GM19023 (cell line): ENCODE measurements at regions not wholly inside any gene's neighbourhood (a gene's known extent, or its start where the extent isn't known, plus 50 kb on each side); places are given as distances from the start of the nearest gene placed in this dataset.

ENCODE experiments used
- ATAC-seq: cut with Tn5 transposase; IDR thresholded peaks from one replicate; pipeline ENCODE4 v1.9.1; 2021; ENCODE audit warnings: mild to moderate bottlenecking, moderate library complexity; ENCODE audit not compliant: unreplicated experiment

DNA sequence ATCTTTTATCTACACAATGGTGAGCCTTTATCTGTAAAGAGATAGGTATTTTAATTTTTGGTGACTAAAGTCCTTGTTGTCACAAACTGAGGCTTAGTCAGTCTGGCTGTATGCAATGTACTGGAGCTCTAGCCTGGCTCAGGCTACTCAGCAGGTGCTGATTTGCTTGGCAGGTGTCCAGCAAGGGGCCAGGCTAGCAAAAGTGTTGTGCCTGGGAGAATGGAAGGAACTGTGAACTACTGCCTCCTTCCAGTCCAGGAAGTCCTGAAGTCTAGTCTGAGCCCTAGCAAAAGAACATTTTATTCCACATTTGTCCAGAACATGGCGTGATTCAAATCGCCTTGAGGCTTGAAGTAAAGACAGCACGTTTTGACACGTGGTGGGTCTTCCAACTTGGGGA lies 260.5 kb downstream of the CCDC85A start:
- ATAC-seq = no peak

DNA sequence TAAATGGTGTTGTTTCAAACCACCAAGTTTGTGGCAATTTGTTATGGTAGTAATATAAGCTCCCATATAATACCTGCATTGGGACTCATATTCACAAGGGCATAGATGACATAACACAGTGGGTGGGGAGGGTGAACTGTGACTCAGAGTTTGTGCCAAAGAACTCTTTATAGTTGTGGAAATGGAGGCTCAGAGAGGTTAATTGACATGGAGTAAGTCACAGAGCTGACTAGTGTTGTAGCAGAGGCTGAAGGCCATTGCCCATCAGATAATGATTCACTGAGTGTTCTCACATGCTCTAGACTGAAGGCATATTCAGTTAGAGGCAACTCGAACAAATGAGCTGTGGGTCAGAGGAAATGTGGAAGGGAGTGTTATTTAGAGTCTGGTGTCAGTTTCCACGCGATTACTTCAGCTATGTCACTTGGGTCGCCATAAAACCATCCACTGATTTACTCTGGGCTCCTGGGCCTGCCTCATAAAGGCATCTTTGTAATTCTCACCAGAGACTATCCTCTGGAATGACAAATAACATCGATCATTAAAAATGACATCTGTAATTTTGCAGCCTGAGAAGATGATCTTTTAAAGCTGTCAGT lies 264.7 kb downstream of the CCDC85A start:
- no peak for ATAC-seq

DNA sequence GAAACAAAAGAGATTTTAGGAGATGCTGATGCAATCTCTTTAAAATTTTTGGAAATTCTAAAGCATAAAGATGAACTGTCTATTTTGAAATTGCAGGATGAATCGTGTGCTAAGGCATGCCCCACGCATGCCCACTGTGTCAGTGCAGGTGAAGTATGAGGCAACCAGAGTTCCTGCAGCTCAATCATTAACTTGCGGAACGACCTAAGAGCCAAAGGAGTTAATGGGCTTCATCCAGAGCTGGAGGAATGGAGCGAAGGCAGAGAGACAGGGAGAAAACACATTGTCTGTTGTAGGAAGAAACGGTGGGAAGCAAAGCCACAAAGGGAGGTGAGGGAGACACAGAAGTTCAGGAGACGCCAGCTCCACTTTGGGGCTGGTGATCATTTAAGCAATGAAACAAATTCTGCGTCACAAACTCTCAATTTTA lies 265.2 kb downstream of the CCDC85A start:
- ATAC-seq = no peak

DNA sequence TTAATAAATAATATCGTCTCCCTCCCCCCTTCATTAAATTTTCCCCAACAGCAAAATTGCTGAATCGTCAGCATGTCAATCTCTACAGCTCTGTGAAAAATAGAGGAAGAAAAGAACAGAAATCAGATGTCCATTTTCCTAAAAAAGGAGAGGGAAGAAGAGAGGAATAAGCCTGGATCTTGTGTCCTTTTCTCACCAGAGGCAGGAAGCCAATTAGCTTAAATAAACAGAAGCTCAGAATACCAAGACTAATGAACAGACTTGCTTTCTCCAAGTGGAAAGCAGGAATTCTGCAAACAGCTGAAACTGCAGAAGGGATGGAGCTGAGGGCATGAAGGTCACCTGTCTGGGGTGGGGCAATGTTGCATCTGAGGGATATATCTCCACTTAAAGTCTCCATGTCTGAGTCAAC lies 265.7 kb downstream of the CCDC85A start:
- no peak for ATAC-seq

DNA sequence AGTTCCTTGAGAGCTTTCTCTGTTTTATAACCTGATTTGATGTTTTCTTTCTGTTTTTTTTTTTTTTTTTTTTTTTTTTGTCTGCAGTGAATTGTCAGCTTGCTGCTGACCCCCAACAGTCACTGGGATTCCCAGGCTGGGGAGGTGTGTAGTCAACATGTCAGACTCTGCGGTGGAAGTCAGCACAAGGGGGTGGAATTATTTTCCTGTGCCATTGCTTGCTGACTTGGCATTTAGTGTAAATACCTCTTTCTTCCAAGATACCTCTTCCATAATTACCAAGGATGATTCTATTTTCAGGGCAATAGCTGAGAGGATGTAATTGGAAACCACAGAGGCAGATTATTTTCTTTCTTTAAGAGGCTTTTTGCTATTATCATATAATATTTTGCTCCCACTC lies 266.3 kb downstream of the CCDC85A start:
- no peak for ATAC-seq

DNA sequence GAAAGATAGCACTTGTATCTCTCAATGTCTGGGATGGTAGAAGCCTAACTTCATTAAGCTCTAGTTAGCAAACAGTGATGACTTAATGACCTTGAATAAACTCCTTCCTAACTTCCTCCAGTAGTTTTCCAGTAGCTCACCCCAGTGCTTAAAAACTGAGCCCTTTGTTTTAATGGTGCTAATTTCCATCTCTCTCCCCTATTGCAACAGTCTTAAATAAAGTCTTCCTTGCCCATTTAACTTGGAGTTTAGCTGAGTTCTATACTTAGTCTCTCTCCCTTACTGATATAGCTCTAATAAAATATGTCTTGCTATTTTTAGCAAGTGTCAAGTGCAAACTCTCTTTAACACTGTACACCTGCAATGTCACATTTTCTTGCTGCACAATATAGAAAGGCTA lies 267.0 kb downstream of the CCDC85A start:
- ATAC-seq = no peak

DNA sequence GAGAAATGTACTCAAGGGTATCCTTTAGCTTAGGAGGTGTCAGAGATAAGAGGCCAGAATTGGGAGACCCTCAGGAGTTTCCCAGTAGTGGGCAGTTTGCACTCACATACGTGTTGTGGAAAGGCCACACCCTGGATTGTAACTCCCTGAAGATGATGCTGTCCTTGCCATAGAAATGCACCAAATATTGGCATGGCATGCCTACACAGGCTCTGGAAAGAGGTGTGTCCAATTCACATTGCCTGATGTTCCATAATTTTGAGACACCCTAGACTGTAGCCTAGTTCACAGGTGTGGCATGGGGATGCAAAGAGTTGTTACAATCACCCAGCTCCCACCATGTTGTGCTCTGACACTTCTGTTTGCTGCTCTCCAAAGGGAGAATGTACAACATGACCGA lies 271.9 kb downstream of the CCDC85A start:
- ATAC-seq = no peak

DNA sequence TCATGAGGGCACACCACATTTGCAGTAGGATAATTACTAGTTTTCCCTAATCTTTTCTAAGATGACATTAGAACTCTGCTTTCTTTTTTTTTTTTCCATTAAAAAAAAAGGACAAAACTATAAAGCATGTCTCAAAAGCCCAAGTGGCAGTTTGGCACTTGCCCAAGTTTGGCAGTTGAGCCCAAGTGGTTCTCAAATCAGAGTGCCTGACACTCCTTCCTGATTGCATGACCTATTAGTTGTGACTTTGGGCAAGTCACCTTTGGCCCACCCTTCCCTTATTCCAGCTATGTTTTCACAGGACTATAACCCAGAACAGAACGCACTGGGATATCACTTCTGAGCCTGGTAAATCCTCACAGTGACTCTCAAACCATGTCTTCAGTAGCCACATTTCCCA lies 273.0 kb downstream of the CCDC85A start:
- ATAC-seq = no peak

DNA sequence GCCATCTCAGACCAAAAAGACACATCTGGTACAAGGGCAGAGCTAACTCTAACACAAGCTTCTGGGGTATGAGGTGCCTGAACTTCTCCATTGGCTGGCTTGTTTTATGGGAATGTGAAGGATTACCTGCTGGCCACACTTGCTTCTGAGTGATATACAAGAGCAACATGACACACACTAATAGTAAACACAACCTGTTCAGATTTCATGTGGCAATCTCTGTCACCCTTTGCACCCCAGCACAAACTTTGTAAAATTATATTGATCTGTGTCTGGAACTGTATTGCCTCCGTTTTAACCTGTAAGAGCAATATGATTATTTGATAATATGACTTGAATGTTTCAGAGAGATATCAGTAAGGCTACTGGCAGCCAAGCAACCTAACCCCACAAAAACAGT lies 276.7 kb downstream of the CCDC85A start:
- no peak for ATAC-seq

DNA sequence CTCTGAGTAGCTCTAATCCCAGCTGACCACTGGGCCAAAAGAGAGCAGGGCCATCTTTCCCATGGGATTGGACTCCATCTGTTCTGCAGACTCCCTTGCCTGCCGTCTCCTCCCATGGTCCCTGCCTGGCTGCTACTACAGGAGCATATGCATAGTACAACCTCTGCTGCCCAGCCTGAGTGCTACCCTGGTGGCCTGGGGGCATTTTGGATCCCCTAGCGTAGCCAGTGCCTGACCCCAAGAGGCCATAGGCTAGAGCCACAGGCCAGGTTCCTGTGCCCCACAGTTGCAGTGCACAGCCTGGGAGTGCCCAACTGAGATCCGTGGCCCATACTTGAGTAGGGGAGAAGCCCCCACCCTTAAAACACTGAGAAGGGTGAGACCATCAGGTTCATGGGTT lies 280.3 kb downstream of the CCDC85A start:
- no peak for ATAC-seq

DNA sequence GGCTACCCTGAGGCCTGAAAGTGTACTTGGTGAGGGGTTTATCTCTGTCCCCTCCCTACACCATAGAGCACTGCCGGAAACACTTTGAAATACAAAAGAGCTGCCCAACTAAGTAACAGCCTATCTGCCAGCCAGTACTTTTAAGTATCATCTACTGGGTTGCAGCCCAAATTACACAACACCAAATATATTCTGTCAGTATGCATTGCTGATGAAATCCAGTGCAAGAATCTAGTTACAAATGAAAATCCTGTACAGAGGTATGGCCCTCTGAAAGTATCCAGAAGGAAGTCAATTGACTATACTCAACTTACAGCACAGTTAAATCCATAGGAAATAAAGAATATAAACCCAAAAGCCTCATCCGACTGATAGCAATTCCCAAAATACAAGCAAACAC lies 280.8 kb downstream of the CCDC85A start:
- no peak for ATAC-seq

DNA sequence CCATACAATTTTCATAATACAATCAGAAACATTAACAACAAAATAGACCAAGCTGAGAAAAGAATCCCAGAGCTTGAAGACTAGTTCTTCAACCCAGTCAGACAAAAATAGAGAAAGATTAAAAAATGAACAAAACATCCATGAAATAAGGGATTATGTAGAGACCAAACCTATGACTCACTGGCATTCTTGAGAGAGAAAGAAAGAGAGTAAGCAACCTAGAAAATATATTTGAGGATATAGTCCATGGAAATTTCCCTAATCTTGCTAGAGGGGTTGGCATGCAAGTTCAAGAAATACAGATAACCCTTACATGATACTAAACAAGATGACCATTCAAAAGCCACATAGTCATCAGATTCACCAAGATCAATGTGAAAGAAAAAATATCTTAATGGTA lies 281.7 kb downstream of the CCDC85A start:
- no peak for ATAC-seq

DNA sequence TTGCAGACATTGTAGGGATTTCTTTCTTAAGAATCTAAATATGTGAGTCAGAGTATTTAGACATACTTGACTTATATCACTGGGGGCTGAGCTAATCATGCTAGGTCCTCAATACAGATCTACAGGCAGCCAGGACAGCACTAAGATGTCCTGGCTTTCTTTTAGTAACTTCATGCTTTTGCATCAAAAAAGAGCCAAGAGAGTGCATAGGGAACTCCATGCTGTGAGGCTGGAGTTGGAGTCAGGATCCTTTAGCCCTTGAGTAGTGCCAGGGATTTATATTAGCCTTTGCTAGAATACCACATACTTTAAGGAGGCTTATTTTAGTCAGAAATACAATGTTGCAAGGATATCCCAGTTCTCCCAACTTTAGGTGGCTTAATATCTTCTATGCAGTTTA lies 289.7 kb downstream of the CCDC85A start:
- no peak for ATAC-seq

DNA sequence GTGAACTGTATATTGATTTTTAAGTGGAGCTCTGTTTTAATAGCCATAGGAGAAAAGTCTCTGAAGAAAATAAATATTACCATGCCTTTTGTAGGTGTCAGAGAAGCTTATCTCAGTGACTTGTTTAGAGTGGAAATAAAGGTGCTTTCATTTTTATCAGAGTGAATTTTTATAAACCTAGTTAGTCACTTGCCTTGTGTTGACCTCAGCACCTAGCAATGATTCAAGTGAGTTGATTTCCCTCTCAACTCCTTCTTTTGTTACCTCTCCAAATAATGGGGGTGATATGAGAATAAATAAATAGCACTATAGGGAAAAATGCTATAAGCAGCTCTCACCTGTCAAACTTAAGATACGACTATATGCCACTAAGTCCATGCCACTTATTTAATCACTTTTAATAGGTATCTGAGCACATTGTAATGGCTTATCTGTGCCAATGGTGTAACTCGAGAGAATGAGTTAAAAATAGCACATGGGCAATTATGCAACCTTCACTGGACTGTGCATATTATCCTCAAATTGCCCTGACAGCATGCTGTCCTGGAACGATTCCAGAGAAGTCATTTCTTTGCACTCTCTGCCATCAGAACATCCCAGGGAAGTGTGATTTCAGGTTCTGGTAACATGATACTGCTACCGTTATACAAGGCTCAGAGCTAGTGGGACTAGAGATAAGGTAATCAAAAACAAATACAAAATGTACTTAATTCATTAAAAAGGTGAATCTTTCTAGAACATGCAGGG lies 290.8 kb downstream of the CCDC85A start:
- ATAC-seq = no peak

DNA sequence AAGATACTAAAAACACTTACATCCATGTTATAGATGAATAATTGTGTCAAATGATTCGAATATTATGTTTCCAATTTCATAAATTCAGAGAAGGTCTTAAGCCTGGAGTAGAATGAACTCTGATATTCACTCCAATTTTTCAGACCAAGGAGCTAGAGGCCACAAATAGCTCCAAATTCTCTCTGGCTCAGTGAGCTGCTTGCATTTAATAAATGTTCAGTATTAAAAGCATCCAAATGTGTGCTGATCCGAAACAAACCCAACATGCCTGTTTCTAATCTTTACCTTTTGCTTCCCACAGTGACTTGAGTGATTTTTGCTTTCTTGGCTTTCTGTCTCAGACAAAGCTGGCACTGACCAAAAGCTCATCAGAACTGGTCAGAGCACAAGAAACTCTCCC lies 291.4 kb downstream of the CCDC85A start:
- ATAC-seq = no peak

DNA sequence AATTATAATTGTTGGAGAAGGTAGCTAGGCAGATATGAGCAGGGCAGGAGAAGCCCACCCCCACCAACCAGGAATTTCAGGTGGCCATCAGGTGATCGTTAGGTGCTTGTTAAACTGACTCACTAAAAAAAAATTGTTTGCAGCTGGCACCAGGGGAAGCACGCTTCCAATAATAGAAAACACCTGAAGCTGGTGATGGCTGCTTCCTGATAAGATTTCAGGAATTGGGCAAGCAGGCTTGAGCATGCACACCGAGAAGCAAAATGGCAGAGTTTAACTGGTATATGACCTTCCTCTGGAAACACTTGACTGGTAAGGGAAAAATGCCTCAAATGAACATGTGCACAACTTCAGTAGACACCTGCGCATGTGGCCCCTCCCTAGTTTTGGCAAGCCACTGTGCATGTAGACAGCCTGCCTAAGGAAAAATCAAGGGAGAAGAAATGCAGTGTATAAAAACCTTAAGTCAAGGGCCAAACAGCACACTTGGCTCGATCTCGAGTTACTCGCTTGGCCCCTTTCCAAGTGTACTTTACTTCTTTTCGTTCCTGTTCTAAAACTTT lies 292.8 kb downstream of the CCDC85A start:
- ATAC-seq = no peak

DNA sequence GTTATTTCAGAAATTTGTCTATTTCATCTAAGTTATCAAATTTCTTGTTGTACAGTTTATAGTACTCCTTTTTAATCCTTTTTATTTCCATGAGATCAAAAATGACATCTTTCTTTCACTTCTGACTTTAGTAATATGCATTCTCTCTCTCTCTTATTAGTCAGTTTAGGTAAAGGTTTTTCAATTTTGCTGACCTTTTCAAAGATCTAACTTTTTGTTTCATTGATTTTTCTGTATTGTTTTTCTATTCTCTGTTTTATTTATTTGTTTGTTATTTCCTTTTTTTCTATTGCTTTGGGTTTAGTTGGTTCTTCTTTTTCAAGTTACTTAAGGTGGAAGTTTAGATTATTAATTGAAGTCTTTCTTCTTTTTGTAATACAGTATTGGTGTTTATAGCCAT lies 294.2 kb downstream of the CCDC85A start:
- no peak for ATAC-seq

DNA sequence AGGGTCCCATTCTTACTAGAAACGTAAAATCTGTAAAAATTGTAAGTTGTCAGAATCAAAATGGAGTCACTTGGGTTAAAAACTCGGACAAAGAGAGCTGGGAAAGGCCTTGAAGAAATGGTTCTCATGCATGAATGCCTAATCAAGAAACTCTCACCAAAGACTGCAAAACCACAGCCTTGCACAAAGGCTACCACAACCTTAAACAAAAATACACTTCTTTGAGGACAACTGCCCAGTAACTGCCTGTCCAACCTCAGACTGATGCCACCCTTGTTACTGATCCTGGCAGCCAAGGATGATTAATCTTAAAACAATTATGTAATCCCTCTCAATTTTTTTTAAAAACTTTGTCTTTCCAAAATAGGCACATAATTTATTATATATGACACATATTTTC lies 299.3 kb downstream of the CCDC85A start:
- ATAC-seq = no peak

DNA sequence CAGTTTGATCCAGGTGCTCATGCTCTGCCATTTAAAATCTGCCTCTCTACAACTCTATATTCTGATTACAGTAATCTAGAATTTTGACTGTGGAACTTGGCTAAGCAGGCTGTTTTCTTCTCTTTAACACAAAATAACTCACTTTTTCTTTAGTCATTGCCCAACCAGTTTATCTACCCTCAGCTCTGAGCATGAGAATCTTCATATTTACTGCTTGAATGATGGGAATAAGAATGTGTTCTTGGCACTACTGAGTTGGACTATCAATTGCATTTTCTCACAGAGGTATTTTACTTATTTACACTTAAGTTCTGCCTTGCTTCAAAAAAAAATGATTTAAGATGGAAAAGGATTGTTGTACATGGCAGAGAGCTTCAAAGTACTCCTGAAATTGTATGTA lies 301.1 kb downstream of the CCDC85A start:
- no peak for ATAC-seq

DNA sequence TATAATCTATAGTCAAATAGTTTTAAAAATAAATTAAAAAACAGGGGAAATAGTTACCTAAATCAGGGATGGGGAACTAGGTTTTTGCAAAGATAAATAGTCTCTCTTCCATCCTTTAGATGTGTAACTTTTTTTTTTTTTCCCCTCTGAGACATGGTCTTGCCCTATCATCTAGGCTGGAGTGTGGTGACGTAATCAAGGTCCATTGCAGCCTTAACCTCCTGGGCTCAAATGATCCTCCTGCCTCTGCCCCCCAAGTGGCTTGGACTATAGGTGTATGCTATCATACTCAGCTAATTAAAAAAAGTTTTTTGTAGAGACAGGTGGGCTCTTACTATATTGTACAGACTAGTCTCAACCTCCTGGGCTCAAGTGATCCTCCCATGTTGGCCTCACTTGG lies 316.5 kb downstream of the CCDC85A start:
- no peak for ATAC-seq

DNA sequence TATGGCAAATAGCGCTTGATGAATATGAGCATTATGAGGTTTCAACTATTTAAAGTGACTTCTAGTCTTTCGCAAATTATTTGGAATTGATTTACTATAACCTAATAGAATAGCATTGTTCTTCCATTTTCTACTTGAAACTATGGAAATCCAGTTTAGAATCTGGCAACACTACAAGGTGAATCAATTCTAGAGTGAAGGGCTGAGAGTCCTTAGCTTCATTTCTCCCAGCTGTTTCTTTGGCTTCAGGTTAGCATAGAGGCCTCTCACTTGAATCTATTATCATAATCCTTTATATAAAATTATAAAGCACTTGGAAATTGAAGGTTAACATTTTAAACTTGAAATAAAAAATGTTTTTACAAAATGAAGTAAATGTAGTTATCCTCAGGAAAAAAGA lies 318.8 kb downstream of the CCDC85A start:
- ATAC-seq = no peak

DNA sequence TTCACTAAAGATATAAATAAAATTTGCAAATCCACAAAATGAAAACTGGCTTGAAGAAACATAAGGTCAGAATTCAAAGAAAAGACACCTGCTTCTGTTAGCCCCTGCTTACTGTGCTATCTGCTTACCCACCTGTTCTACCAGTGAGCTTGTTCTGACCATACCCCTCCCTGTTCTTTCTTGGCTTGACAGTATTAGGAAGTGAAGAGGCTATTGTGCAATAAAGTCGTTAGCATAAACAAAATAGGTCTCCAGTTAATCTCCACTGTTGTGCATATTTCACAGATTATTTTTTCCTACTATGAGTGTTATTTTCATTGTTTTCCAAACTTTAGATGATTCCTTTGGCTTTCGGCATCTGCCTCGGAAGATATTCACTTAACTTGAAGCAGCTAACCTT lies 322.1 kb downstream of the CCDC85A start:
- no peak for ATAC-seq

DNA sequence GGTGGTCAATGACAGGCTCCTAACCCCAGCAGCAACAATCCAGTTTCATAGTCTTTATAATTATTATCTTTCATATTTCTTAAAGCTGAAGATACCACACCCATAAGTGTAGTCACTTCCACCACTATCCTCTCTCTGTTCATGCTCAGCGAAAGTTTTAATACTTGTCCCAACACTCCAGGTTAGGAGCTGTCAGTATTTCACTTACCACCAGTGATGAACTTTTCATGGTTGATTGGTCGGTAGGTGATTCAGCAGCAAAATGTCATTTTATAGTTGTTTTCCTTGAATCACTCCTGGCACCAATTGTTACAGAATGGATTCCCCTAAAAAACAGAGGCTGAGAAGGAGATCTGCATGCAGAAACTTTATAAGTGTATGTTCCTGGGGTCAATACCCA lies 324.9 kb downstream of the CCDC85A start:
- no peak for ATAC-seq
